HG03280 (cell line): ENCODE measurements at regions not wholly inside any gene's neighbourhood (a gene's known extent, or its start where the extent isn't known, plus 50 kb on each side); places are given as distances from the start of the nearest gene placed in this dataset.
"Not testable (repeated sequence)": the region's sequence is repeated elsewhere in the genome, so short reads cannot be mapped to it uniquely, and the experiment has no call there.

Experiments used
- ATAC-seq: cut with Tn5 transposase; IDR thresholded peaks from one replicate; pipeline ENCODE4 v1.9.1; 2021; ENCODE audit warnings: mild to moderate bottlenecking, moderate library complexity; ENCODE audit not compliant: unreplicated experiment

DNA sequence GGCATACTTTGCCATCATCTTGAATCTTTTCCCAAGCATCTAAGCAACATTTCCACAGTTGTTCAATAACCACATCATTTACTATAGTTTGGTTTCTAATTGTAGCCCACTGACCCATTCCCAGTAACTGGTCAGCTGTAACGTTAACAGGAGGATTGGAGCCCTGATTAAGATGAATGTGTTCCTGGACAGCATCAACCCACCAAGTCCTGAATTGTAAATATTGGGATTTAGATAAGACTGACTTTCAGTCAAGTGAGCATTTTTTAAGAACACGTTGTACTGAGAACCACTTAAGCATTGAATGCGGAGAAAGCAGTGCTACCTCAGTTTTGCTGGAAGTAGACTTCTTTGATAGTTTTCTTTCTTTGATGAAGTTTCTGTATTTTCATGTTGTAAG is 53.3 kb upstream of the ARL4D start:
- ATAC-seq, result not testable (repeated sequence)

DNA sequence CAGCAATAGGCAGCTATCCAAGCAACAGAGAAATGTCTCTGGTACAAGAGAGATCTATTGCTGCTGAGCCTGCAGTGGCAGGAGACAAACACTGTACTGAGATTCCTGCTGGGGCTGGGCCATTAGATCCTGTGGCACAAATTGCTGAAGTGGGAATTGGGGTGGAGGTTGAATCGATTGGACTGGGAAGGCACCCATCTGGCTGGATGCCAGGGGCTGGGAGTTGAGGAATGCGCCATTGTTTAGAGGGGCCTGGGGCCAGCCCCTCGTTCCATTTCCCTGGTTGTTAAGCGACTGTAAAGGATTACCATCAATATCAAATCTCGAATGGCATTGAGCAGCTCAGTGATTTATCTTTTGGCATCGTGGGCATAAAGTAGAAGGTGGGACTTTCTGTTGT is 54.1 kb upstream of the ARL4D start:
- ATAC-seq, result no peak

DNA sequence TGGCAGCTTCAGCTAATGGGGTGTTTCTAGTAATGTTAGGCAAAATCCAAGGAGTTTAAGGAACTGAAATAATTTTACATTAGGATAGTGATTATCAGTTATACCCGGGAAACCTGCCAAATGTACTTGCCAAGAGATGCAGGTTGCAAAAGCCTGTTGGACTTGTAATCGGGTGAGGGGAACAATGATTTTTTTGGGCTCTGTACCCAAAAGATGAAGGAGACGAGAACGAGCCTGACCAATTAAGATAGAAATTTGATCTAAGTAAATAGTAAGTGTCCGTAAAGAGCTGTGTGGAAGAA is 56.3 kb upstream of the ARL4D start:
- no peak for ATAC-seq

DNA sequence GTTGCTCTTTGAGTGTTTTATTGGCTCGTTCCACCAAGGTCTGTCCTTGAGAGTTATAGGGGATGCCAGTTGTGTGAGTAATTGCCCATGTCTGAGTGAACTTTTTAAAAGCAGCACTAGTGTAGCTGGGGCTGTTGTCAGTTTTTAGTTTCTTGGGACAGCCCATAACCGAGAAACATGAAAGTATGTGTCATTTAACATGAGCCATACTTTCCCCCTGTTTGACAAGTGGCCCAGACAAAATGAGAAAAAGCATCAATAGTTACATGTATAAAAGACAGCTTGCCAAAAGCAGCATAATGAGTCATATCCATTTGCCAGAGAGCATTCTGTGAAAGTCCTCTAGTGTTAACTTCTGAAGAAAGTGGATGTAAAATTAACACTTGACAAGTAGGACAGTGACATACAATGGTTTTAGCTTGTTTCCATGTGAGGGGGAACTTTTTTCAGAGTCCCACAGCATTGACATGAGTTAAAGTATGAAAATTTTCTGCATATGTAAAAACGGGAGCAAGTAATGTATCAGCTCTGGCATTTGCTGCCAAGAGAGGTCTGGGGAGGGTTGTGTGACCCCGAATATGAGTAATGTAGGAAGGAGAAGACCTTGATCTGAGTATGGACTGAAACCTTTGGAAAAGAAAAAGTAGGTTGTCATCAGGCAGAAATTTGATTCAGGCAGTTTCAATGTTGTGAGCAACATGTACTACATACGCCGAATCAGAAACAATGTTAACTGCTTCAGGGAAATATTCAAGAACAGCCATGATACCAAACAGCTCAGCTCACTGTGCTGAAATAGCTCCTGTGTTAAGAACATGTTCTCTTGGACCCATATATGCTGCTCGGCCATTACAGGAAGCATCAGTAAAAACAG is 56.8 kb upstream of the ARL4D start:
- ATAC-seq, result peak; percentile 47

DNA sequence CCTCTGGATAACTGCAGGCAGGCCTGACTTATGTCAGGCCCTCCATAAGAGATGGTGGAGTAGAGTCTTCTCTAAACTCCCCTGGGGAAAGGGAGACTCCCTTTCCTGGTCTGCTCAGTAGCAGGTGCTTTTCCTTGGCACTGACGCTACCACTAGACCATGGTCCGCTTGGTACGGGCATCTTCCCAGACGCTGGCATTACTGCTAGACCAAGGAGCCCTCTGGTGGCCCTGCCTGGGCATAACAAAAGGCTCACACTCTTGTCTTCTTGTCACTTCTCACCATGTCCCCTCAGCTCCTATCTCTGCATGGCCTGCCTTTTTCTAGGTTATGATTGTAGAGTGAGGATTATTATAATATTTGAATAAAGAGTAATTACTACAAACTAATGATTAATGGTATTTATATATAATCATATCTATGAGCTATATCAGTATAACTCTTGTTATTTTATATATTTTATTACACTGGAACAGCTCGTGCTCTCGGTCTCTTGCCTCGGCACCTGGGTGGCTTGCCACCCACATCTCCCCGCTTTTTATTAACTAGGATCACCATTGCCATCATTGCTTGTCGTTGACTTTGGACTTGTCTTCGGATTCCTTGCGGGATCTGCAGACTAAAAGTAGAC is 59.8 kb upstream of the ARL4D start:
- no peak for ATAC-seq

DNA sequence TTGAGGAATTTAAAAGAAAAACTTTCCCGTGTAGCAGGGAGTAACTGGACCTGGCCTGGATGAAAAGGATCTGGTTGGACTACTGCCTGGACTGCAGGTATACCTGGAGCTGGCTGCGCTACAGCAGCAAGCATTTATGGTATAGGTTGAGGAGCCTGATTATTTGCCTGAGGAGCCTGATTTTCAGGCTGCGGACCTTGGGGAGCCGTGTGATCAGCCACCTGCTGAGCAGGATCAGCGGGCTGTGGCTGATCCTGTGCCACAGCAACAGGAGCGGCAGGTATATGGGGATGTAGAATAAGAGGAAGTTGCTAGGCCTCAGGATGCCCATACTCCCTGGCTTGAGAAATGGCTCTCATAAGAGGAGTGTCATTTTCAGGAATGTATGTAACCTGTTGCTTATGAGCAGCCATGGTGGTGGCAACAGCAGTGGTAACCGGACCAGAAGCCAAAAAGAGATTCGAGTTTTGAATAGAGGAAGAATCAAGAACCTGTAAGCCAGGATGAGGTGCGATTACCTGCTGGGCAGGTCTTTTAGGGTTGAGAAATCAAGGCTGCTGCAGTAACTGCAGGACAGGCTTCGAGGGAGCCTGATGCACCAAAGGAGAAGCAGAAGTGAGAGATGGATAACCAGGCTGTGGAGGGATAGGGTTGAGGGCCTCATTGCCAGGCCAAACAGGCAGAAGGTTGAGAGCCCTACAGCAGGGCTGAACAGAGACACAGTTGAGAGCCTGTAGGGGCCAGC is 60.9 kb upstream of the ARL4D start:
- ATAC-seq, result no peak

DNA sequence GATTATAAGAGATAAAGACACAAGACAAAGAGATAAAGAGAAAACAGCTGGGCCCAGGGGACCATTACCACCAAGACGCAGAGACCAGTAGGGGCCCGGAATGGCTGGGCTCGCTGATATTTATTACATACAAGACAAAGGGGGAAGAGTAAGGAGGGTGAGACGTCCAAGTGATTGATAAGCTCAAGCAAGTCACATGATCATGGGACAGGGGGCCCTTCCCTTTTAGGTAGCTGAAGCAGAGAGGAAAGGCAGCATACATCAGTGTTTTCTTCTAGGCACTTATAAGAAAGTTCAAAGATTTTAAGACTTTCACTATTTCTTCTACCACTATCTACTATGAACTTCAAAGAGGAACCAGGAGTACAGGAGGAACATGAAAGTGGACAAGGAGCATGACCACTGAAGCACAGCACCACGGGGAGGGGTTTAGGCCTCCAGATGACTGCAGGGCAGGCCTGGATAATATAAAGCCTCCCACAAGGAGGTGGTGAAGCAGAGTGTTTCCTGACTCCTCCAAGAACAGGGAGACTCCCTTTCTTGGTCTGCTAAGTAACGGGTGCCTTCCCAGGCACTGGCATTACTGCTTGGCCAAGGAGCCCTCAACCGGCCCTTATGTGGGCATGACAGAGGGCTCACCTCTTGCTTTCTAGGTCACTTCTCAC is 63.9 kb upstream of the ARL4D start:
- no peak for ATAC-seq

DNA sequence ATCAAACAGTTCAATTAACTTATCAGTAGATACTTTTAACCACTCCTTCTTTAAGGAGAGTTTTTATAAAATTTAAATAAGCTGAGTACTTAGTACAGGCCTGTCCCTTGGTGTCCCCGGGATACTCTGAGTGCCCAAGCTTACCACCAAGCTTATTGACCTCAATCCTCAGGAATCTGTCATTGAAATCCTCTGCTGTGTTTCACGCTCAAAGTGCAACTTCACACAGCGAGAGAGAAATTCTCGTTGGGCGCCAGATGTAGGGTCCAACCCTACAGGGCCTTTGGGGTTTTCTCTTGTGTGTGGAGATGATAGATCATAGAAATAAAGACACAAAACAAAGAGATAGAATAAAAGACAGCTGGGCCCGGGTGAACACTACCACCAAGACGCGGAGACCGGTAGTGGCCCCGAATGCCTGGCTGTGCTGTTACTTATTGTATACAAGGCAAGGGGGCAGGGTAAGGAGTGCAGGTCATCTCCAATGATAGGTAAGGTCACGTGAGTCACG is 65.3 kb upstream of the ARL4D start:
- no peak for ATAC-seq

DNA sequence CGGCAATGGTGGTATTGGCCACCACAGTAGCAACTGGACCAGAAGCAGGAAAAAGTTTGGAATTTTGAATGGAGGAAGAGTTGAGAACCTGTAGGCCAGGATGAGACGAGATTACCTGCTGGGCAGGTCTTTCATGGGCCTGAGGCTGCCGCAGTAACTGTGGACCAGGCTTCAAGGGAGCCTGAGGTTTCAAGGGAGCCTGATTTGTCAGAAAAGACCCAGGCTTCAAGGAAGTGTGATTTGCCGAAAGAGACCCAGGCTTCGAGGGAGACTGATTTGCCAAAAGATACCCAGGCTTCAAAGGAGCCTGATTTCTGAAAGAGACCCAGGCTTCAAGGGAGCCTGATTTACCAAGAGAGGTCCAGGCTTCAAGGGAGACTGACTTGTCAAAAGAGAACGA is 66.6 kb upstream of the ARL4D start:
- no peak for ATAC-seq

DNA sequence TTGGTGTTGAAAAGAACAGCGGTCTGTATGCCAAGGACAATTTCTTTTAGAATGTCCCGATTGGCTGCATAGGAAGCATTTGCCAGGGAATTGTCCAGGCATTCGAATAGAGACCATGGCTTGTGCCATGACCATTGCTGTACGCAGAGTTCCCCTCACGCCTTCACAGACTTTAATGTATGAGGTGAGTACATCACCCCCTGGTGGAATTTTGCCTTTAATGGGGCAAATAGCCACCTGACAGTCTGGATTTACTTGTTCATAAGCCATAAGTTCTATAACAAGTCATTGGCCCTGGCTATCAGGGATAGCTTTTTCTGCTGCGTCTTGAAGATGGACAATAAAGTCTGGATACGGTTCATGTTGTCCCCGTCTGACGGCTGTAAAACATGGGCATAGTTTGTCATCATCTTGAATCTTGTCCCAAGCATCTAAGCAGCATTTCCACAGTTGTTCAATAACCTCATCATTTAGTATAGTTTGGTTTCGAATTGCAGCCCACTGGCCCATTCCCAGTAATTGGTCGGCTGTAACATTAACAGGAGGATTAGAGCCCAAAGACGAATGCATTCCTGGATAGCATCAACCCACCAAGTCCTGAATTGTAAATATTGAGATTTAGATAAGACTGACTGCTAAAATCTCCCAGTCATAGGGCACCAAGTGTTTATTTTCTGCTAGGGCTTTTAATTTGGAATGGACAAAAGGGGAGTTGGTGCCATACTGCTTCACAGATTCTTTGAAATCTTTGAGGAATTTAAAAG is 67.7 kb upstream of the ARL4D start:
- no peak for ATAC-seq

DNA sequence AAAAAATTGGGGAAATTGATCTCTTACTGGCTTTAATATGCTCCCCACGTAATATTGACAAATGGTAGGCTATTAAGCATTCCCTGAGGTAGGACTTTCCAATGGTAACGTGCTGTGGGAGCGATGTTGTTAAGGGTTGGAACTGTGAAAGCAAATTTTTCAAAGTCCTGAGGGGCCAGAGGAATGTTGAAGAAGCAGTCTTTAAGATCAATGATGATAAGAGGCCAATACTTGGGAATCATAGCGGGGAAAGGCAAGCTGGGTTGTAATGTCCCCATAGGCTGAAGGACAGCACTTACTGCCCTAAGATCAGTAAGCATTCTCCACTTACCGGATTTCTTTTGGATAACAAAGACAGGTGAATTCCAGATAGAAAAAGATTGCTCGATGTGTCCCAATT is 69.6 kb upstream of the ARL4D start:
- ATAC-seq, result no peak

DNA sequence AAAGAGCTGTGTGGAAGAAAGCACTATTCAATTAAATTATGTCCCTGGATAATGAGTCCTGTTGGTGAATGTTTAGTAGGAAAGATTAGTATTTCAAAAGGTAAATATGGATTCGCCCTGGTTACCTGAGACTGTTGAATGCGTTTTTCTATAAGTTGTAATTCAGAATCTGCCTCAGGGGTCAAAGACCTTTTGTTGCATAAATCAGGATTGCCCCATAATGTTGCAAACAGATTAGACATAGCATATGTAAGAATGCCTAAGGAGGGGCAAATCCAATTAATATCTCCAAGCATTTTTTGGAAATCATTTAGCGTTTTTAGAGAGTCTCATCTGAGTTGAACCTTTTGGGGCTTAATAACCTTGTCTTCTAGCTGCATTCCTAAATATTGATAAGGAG is 70.1 kb upstream of the ARL4D start:
- ATAC-seq, result no peak

DNA sequence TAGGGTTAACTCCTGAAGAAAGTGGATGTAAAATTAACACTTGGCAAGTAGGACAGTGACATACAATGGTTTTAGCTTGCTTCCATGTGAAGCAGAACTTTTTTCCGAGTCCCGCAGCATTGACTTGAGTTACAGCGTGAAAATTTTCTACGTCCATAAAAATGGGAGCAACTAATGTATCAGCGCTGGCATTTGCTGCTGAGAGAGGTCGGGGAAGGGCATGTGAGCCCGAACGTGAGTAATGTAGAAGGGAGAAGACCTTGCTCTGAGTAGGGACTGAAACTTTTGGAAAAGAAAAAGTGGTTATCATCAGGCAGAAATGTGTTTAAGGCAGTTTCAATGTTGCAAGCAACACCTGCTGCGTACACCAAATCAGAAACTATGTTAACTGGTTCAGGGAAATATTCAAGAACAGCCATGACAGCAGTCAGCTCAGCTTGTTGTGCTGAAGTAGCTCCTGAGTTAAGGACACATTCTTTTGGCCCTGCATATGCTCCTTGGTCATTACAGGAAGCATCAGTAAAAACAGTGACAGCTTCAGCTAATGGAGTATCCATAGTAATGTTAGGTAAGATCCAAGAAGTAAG is 70.9 kb upstream of the ARL4D start:
- ATAC-seq, result no peak

DNA sequence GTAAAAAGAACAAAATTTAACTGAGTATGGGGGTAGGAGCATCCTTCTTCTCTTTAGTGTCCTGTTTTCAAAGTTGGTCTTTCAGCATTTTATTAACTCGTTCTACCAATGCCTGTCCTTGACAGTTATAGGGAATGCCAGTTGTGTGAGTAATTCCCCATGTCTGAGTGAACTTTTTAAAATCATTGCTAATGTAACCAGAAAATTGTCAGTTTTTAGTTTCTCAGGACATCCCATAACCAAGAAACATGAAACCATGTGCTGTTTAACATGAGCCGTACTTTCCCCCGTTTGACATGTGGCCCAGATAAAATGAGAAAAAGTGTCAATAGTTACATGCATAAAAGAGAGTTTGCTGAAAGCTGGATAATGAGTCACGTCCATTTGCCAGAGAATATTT is 71.4 kb upstream of the ARL4D start:
- no peak for ATAC-seq

DNA sequence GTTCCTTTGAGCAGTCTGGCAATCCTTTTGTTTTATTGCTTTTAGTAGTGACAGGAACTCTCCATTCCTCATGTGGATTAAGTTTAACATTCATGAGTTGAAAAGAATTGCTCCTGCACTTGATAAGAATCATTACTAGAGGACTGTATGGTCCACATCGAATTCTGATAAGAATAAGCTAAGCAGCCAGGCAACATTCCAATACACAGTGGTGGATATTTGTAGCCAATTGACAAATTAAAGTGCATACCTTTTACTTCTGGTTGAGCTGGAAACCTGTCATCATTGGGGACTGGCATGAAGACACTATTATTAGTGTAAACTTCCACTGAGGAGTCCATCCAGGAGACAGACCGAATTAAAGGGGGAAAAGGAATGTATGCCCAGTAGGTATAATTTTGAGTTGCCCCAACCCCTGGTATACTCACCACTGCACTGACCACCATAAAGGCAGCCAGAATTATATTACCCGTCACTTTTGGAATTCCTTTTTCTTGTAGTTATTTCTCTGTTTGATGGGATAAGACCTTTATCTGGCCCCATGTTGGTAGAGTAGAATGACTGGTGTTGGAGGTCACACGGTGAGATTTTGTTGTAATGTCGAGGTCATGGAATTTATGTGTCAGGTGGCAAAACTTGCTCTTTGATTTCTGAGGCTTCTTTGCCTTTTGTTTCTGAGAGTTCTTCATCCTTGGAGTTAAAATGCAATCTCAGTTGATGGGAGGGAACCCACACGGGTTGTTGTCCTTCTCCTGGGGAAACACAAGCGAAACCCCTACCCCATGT is 72.1 kb upstream of the ARL4D start:
- no peak for ATAC-seq

DNA sequence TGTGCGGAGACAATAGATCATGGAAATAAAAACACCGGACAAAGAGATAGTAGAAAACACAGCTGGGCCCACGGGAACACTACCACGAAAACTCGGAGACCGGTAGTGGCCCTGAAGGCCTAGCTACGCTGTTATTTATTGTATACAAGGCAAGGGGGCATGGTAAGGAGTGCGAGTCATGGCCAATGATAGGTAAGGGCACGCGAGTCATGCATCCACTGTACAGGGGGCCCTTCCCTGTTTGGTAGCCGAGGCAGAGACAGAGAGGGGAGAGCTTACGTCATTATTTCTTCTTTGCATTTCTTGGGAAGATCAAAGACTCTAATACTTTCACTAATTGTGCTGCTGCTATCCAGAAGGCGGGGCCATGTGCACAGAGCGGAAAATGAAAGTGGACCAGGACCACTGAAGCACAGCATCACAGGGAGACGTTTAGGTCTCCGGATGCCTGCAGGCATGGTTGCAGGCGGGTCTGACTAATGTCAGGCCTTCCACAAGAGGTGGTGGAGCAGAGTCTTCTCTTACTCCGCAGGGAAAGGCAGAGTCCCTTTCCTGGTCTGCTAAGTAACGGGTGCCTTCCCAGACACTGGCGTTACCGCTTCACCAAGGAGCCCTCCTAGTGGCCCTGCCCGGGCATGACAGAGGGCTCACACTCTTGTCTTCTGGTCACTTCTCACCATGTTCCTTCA is 74.4 kb upstream of the ARL4D start:
- no peak for ATAC-seq

DNA sequence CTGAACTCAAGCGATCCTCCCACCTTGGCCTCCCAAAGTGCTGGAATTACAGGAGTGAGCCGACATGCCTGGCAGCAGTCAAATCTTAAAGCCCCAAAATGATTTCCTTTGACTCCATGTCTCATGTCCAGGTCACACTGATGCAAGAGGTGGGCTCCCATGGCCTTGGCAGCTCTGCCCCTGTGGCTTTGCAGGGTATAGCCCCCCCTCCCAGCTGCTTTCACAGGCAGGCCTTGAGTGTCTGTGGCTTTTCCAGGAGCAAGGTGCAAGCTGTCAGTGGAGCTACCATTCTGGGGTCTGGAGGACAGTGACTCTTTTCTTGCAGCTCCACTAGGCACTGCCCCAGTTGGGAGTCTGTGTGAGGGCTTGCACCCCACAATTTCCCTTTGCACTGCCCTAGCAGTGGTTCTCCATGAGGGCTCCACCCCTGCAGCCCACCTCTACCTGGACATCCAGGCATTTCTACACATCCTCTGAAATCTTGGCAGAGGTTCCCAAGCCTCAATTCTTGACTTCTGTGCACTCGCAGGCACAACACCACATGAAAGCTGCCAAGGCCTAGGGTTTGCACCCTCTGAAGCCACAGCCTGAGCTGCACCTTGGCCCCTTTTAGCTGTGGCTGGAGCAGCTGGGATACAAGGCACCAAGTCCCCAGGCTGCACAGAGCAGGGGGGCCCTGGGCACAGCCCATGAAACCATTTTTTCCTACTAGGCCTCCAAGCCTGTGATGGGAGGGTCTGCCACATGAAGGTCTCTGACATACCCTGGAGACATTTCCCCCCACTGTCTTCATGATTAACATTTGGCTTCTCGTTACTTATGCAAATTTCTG is 79.3 kb upstream of the ARL4D start:
- ATAC-seq, result no peak

DNA sequence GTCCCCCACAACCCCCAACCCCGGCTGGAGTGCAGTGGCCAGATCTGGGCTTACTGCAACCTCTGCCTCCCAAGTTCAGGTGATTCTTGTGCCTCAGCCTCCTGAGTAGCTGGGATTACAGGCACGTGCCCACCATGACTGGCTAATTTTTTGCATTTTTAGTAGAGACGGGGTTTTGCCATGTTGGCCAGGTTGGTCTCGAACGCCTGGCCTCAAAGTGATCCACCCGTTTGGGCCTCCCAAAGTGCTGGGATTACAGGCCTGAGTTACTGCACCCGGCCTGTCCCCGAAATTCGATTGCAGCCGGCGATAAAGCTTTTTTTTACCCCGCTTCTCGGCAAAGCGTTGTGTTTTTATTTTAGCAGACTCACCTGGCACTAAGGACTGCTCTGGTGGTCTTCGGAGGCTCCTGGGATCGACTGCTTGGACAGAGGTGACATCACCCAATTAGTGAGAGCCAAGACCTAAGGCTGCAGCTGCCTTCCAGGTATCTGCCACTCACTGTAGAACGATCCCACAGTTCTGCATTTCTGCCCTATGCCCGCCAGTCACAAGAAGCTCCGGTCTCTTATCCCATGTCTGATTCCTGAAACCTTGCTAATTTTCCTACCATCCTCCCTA is 82.2 kb upstream of the ARL4D start:
- ATAC-seq, result no peak
